ENCODE measurements at regions not wholly inside any gene's neighbourhood (a gene's known extent, or its start where the extent isn't known, plus 50 kb on each side); places are given as distances from the start of the nearest gene placed in this dataset.

- Histone ChIP-seq H3K4me1 (ENCODE audit: control insufficient read depth in 5 of 5, insufficient read depth in 5 of 5, low read length in 5 of 5) (no peaks in the 10 kb centered on the region), H3K36me3 (ENCODE audit: control insufficient read depth in 4 of 4, insufficient read depth in 4 of 4, low read length in 4 of 4) (no peaks in the 10 kb centered on the region), H3K4me3 (no peak overlapping the region), H3K9me3 (ENCODE audit: control insufficient read depth in 4 of 4, insufficient read depth in 3 of 4, low read length in 3 of 4) (peaks cover 0 to 14% (median 1%) of the 10 kb centered on the region in 4 donors), H3K27ac (ENCODE audit: low read depth in 1 of 2, low read length in 1 of 2) (no peak overlapping the region), H3K9ac (ENCODE audit: insufficient read depth in 1 of 2, low read length in 2 of 2) (no peak overlapping the region), H3K27me3 (ENCODE audit: control insufficient read depth in 3 of 3, insufficient read depth in 3 of 3, low read length in 2 of 3) (no peaks in the 10 kb centered on the region)
- TF ChIP-seq CTCF (IDR thresholded peaks at IDR 0.05; ENCODE audit: control extremely low read depth, extremely low read depth): no peak
- no peak for DNase-seq
- ATAC-seq (ENCODE audit: insufficient read depth, low FRiP score): no peak
- 60 to 76% methylated on average over 13 of the region's 13 CpGs for WGBS, 2 donors
Observed at GRCh38 chr17:5781236-5781927, 197.1 kb upstream of the NLRP1 start.

GRCh38 chr17:5783269-5783668, 199.0 kb upstream of the NLRP1 start:
- WGBS, 2 donors: 80 to 87% methylated on average over 4 of the region's 4 CpGs
- no peak overlapping the region for H3K9ac ChIP-seq (ENCODE audit: insufficient read depth in 1 of 2, low read length in 2 of 2)
- H3K9me3 ChIP-seq (ENCODE audit: control insufficient read depth in 4 of 4, insufficient read depth in 3 of 4, low read length in 3 of 4): peaks cover 0 to 15% (median 1%) of the 10 kb centered on the region in 4 donors

GRCh38 chr17:5783851-5784250, 199.5 kb upstream of the NLRP1 start:
- H3K9ac ChIP-seq (ENCODE audit: insufficient read depth in 1 of 2, low read length in 2 of 2): no peak overlapping the region
- TF ChIP-seq CTCF (IDR thresholded peaks at IDR 0.05; ENCODE audit: control extremely low read depth, extremely low read depth): no peak
- H3K27me3 ChIP-seq (ENCODE audit: control insufficient read depth in 3 of 3, insufficient read depth in 3 of 3, low read length in 2 of 3): no peaks in the 10 kb centered on the region
- H3K9me3 ChIP-seq (ENCODE audit: control insufficient read depth in 4 of 4, insufficient read depth in 3 of 4, low read length in 3 of 4): peaks cover 0 to 18% (median 1%) of the 10 kb centered on the region in 4 donors
- H3K4me3 ChIP-seq: no peak overlapping the region
- DNase-seq: no peak
- H3K4me1 ChIP-seq (ENCODE audit: control insufficient read depth in 5 of 5, insufficient read depth in 5 of 5, low read length in 5 of 5): no peaks in the 10 kb centered on the region
- H3K36me3 ChIP-seq (ENCODE audit: control insufficient read depth in 4 of 4, insufficient read depth in 4 of 4, low read length in 4 of 4): no peaks in the 10 kb centered on the region
- no peak for ATAC-seq (ENCODE audit: insufficient read depth, low FRiP score)
- H3K27ac ChIP-seq (ENCODE audit: low read depth in 1 of 2, low read length in 1 of 2): no peak overlapping the region
- WGBS, 2 donors: 71 to 97% methylated on average over 3 of the region's 3 CpGs

More at GRCh38 chr17:5783269-5783668, 199.0 kb upstream of the NLRP1 start:
- no peaks in the 10 kb centered on the region for H3K4me1 ChIP-seq (ENCODE audit: control insufficient read depth in 5 of 5, insufficient read depth in 5 of 5, low read length in 5 of 5)
- no peak overlapping the region for H3K27ac ChIP-seq (ENCODE audit: low read depth in 1 of 2, low read length in 1 of 2)
- H3K27me3 ChIP-seq (ENCODE audit: control insufficient read depth in 3 of 3, insufficient read depth in 3 of 3, low read length in 2 of 3): no peaks in the 10 kb centered on the region
- TF ChIP-seq CTCF (IDR thresholded peaks at IDR 0.05; ENCODE audit: control extremely low read depth, extremely low read depth): no peak
- H3K4me3 ChIP-seq: no peak overlapping the region
- no peak for ATAC-seq (ENCODE audit: insufficient read depth, low FRiP score)
- DNase-seq: no peak
- H3K36me3 ChIP-seq (ENCODE audit: control insufficient read depth in 4 of 4, insufficient read depth in 4 of 4, low read length in 4 of 4): no peaks in the 10 kb centered on the region

- H3K9ac ChIP-seq (ENCODE audit: insufficient read depth in 1 of 2, low read length in 2 of 2): no peak overlapping the region
- ATAC-seq (ENCODE audit: insufficient read depth, low FRiP score): no peak
- H3K9me3 ChIP-seq (ENCODE audit: control insufficient read depth in 4 of 4, insufficient read depth in 3 of 4, low read length in 3 of 4): peaks cover 0 to 21% (median 1%) of the 10 kb centered on the region in 4 donors
- H3K4me1 ChIP-seq (ENCODE audit: control insufficient read depth in 5 of 5, insufficient read depth in 5 of 5, low read length in 5 of 5): peaks cover 0 to 2% (median 0%) of the 10 kb centered on the region in 5 donors
- H3K27ac ChIP-seq (ENCODE audit: low read depth in 1 of 2, low read length in 1 of 2): no peak overlapping the region
- TF ChIP-seq CTCF (IDR thresholded peaks at IDR 0.05; ENCODE audit: control extremely low read depth, extremely low read depth): no peak
- H3K4me3 ChIP-seq: no peak overlapping the region
- no peak for DNase-seq
- no peaks in the 10 kb centered on the region for H3K36me3 ChIP-seq (ENCODE audit: control insufficient read depth in 4 of 4, insufficient read depth in 4 of 4, low read length in 4 of 4)
- H3K27me3 ChIP-seq (ENCODE audit: control insufficient read depth in 3 of 3, insufficient read depth in 3 of 3, low read length in 2 of 3): no peaks in the 10 kb centered on the region
- WGBS, 2 donors: 82 to 87% methylated on average over 2 of the region's 2 CpGs
Observed at GRCh38 chr17:5784791-5785190, 200.5 kb upstream of the NLRP1 start.

All from lung (tissue), 11 donors.